GM10248 (cell line): ENCODE measurements at regions not wholly inside any gene's neighbourhood (a gene's known extent, or its start where the extent isn't known, plus 50 kb on each side); places are given as distances from the start of the nearest gene placed in this dataset.

Experiments
- CTCF ChIA-PET: fragments of 300-600 bp; sonication (Branson Sonifier 250); formaldehyde crosslinking; extraction: SDS; loops from one replicate; lab custom pipeline; 2021; ENCODE audit warnings: antibody characterized with exemption; lab: Yijun Ruan, JAX
- POLR2A ChIA-PET: fragments of 350-650 bp; sonication (Branson Sonifier 250); formaldehyde crosslinking; extraction: SDS; loops from one replicate; lab custom pipeline; 2020; ENCODE audit warnings: antibody characterized with exemption; lab: Yijun Ruan, JAX
- DNase-seq: peaks from one replicate; pipeline ENCODE4 v3.0.0; 2012; ENCODE audit errors: extremely low spot score
- CTCF ChIP-seq: IDR thresholded peaks from 2 replicates; pipeline ENCODE4 v1.5.1; 2012; ENCODE audit warnings: mild to moderate bottlenecking, low read depth; ENCODE audit errors: extremely low read depth, missing control alignments, control extremely low read depth

GRCh38 chr15:100783760-100784492 is 95.7 kb upstream of the ALDH1A3 start:
- CTCF ChIA-PET = interaction anchor here (1.5 to 2.0 kb wide), 2 partner anchors 10 to 21 kb away, joined by 3 to 4 read pairs; no protein-coding TSS in a partner anchor
- TF ChIP-seq CTCF = no peak
- POLR2A ChIA-PET = no interaction called here
- no peak for DNase-seq

- POLR2A ChIA-PET = no interaction called here
- CTCF ChIA-PET = interaction anchor here (1.5 to 2.0 kb wide), 2 partner anchors 9 to 22 kb away, joined by 3 to 4 read pairs; no protein-coding TSS in a partner anchor
Measured at GRCh38 chr15:100784493-100785180, 95.0 kb upstream of the ALDH1A3 start.

GRCh38 chr15:100785181-100786138 is 94.2 kb upstream of the ALDH1A3 start:
- no peak for DNase-seq
- CTCF ChIA-PET = interaction anchor here (2.0 kb wide), 1 partner anchor 9 kb away, joined by 4 read pairs; no protein-coding TSS in a partner anchor
- POLR2A ChIA-PET = no interaction called here
- TF ChIP-seq CTCF = no peak

More at GRCh38 chr15:100784493-100785180, 95.0 kb upstream of the ALDH1A3 start:
- no peak for TF ChIP-seq CTCF
- no peak for DNase-seq

GRCh38 chr15:100786139-100786531 is 93.5 kb upstream of the ALDH1A3 start:
- CTCF ChIA-PET = interaction anchor here (2.0 kb wide), 1 partner anchor 8 kb away, joined by 4 read pairs; no protein-coding TSS in a partner anchor
- no peak for TF ChIP-seq CTCF
- POLR2A ChIA-PET = no interaction called here
- no peak for DNase-seq

DNA sequence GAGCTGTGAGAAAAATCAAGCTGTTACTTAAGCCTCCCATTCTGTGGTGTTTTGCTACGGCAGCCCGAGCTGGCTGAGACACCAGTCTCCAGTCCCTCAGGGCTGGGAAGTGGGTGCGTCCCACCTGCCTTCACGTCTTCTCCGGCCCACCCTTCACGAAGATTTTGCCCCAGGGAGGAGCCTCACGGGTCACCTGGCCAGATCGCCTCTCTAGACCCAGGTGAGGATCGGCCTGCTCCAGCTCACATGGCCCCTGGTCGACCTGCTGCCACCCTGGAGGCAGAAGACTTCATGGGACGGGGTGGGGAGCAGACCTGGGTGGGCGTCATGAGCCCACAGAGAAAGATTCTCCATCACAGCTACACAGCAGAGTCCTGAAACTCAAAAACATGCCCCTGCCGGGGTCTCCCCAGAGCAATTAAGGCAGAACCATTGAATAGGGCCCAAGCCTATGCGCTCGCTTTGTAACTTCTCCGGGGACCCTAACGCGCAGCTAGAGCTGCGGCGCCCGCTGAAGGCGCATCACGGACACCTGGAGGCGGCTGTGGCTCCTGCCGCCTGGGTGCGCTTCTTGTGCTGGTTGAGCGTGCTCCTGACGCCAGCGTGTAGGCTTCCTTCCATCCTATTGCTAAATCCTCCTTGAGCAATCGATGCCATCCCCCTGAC is 92.6 kb upstream of the ALDH1A3 start:
- ChIA-PET POLR2A (no interaction called here), CTCF (no interaction called here)
- no peak for TF ChIP-seq CTCF
- DNase-seq = peak; percentile 10
